Gastroesophageal sphincter (tissue), 3 donors: ENCODE measurements at regions not wholly inside any gene's neighbourhood (a gene's known extent, or its start where the extent isn't known, plus 50 kb on each side); places are given as distances from the start of the nearest gene placed in this dataset.

Source experiments
- EP300 ChIP-seq: sonication (generic); formaldehyde crosslinking; IDR thresholded peaks from one replicate; pipeline ENCODE4 v1.6.1; 2017; ENCODE audit warnings: antibody characterized with exemption, mild to moderate bottlenecking
- POLR2A ChIP-seq, 2 donors: fragments of 450-650 bp; IDR thresholded peaks; one replicate each; pipeline ENCODE4 v1.6.1; 2017; ENCODE audit warnings: antibody characterized with exemption in 2 of 2, mild to moderate bottlenecking in 2 of 2, moderate library complexity in 1 of 2
- POLR2AphosphoS5 ChIP-seq: sonication (generic); formaldehyde crosslinking; IDR thresholded peaks from one replicate; pipeline ENCODE4 v1.6.1; 2017; ENCODE audit warnings: antibody characterized with exemption
- TF ChIP-seq, protein P1 (sequence below), 4 experiments: fragments of 200-600 bp in 2 of 4; fragments of 450-650 bp in 2 of 4; sonication (generic) in 1 of 4; IDR thresholded peaks; one replicate each; pipeline ENCODE4 v1.5.1; 2017 to 2019; ENCODE audit warnings: antibody characterized with exemption in 4 of 4, mild to moderate bottlenecking in 2 of 4, moderate library complexity in 2 of 4

DNA sequence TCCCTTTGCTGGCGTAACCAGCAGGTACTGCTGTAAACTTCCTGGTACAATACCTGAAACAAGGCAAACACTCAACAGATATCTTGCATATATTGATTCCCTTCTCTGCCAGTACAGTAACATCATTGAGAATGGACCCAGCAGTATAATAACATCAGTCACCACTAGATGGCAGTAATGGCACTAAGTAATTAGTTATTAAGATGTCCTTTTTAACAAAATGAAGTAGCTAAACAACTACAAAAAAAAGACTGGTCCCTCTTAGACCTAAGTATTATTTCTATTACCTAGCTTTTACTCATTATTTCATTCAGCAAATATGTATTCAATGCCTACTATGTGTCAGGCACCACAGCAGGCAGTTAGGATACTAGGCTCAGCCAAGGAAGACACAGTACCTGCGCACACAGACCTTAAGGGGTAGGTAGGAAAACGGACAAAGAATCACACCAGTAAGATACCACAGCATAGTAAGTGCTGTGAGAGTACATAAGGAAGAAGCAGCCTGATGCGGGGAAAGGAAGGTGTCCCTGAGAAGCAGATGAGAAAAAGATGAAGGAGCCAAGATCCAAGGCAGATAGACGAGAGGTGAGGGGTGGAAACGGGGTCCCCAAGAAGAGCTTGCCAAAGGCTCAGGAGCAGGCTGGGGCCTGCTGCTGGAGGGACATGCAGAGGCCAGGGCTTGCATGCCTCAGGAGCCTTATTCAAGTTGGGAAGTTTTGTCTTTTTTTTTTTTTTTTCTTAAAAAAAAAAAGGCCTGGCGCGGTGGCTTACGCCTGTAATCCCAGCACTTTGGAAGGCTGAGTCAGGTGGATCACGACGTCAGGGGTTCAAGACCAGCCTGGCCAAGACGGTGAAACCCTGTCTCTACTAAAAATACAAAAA is 102.7 kb upstream of the CHD2 start:
- TF ChIP-seq, protein P1, sequence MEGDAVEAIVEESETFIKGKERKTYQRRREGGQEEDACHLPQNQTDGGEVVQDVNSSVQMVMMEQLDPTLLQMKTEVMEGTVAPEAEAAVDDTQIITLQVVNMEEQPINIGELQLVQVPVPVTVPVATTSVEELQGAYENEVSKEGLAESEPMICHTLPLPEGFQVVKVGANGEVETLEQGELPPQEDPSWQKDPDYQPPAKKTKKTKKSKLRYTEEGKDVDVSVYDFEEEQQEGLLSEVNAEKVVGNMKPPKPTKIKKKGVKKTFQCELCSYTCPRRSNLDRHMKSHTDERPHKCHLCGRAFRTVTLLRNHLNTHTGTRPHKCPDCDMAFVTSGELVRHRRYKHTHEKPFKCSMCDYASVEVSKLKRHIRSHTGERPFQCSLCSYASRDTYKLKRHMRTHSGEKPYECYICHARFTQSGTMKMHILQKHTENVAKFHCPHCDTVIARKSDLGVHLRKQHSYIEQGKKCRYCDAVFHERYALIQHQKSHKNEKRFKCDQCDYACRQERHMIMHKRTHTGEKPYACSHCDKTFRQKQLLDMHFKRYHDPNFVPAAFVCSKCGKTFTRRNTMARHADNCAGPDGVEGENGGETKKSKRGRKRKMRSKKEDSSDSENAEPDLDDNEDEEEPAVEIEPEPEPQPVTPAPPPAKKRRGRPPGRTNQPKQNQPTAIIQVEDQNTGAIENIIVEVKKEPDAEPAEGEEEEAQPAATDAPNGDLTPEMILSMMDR (IDR thresholded peaks at IDR 0.05) = peak; percentile 73 to 87 (median 78)
- no peak for TF ChIP-seq EP300
- TF ChIP-seq POLR2A (IDR thresholded peaks at IDR 0.05) = no peak
- TF ChIP-seq POLR2AphosphoS5 = no peak
